PC-3 (cell line): ENCODE measurements at regions not wholly inside any gene's neighbourhood (a gene's known extent, or its start where the extent isn't known, plus 50 kb on each side); places are given as distances from the start of the nearest gene placed in this dataset.

Experiments used
- ATAC-seq: fragments of 200-7000 bp; cut with Tn5 transposase; 2 replicates; pipeline ENCODE4 v1.9.1; 2020; ENCODE audit warnings: mild to moderate bottlenecking, moderate library complexity
- BruUV-seq: library from RNA; stranded (reverse); fragments of 400-500 nt; replicated peaks from 2 replicates; lab custom pipeline; 2021; lab: Mats Ljungman, UMichigan
- CTCF ChIA-PET: fragments of 300-600 bp; sonication (Branson Sonifier 250); formaldehyde crosslinking; loops from one replicate; lab custom pipeline; 2022; ENCODE audit warnings: antibody characterized with exemption; lab: Charles Lee
- POLR2A ChIA-PET: fragments of 300-600 bp; sonication (Branson Sonifier 250); formaldehyde crosslinking; loops from one replicate; lab custom pipeline; 2022; ENCODE audit warnings: antibody characterized with exemption; ENCODE audit not compliant: unreplicated experiment; lab: Charles Lee
- DNase-seq: peaks from one replicate; pipeline ENCODE4 v3.0.0-alpha.2; 2015
- H2AFZ ChIP-seq: fragments of 300-600 bp; sonication (generic); 2 replicates; pipeline ENCODE4 v1.6.0; 2016; ENCODE audit warnings: antibody characterized with exemption, low read length
- H3F3A ChIP-seq: fragments of 300-600 bp; sonication (generic); one replicate; pipeline ENCODE4 v1.6.0; 2017; ENCODE audit warnings: antibody characterized with exemption, low read length, control low read depth, mild to moderate bottlenecking; ENCODE audit not compliant: unreplicated experiment
- H3K27ac ChIP-seq: fragments of 300-600 bp; sonication (generic); 2 replicates; pipeline ENCODE4 v1.5.1; 2016; ENCODE audit warnings: mild to moderate bottlenecking, low read length
- H3K27me3 ChIP-seq: fragments of 300-600 bp; sonication (generic); 2 replicates; pipeline ENCODE4 v1.6.1; 2016; ENCODE audit warnings: low read length, mixed read lengths
- H3K36me3 ChIP-seq: fragments of 300-600 bp; sonication (generic); 2 replicates; pipeline ENCODE4 v1.6.1; 2016; ENCODE audit warnings: low read depth, mixed run types, low read length, mixed read lengths
- H3K4me1 ChIP-seq: fragments of 300-600 bp; sonication (generic); 2 replicates; pipeline ENCODE4 v1.5.1; 2016; ENCODE audit warnings: low read length; ENCODE audit not compliant: insufficient read depth
- H3K4me2 ChIP-seq: fragments of 300-600 bp; sonication (generic); 2 replicates; pipeline ENCODE4 v1.6.0; 2016; ENCODE audit warnings: low read length
- H3K4me3 ChIP-seq: fragments of 300-600 bp; sonication (generic); 2 replicates; pipeline ENCODE4 v1.5.1; 2016; ENCODE audit warnings: mild to moderate bottlenecking, low read length, mixed read lengths
- H3K79me2 ChIP-seq: fragments of 300-600 bp; sonication (generic); 2 replicates; pipeline ENCODE4 v1.6.1; 2017; ENCODE audit warnings: low read length, mixed read lengths
- H3K9ac ChIP-seq: fragments of 300-600 bp; sonication (generic); 2 replicates; pipeline ENCODE4 v1.6.0; 2016; ENCODE audit warnings: mild to moderate bottlenecking, low read length
- H3K9me2 ChIP-seq: fragments of 300-600 bp; sonication (generic); replicated peaks from 2 replicates; pipeline ENCODE4 v1.6.1; 2016; ENCODE audit warnings: mixed run types, low read length, mixed read lengths
- H3K9me3 ChIP-seq: fragments of 300-600 bp; sonication (generic); 2 replicates; pipeline ENCODE4 v1.6.1; 2016; ENCODE audit warnings: low read length, mixed read lengths
- H4K20me1 ChIP-seq: fragments of 300-600 bp; sonication (generic); 2 replicates; pipeline ENCODE4 v1.6.1; 2016; ENCODE audit warnings: low read length, mixed read lengths
- EZH2 ChIP-seq: fragments of 300-600 bp; sonication (generic); IDR thresholded peaks from one replicate; pipeline ENCODE4 v1.6.1; 2017; ENCODE audit warnings: antibody characterized with exemption, mild to moderate bottlenecking, low read length; ENCODE audit not compliant: unreplicated experiment
- EZH2phosphoT487 ChIP-seq: fragments of 300-600 bp; sonication (generic); IDR thresholded peaks from 2 replicates; pipeline ENCODE4 v1.6.1; 2018; ENCODE audit warnings: mild to moderate bottlenecking, antibody characterized with exemption, low read length, borderline replicate concordance
- intact Hi-C: fragments of 100-400 bp; cut with micrococcal nuclease; formaldehyde crosslinking; loops from 2 replicates; pipeline ENCODE4 v1.9.0; 2023
- TF ChIP-seq, protein P1 (sequence below): fragments of 300-600 bp; sonication (generic); conservative IDR thresholded peaks from 2 replicates; pipeline ENCODE4 v1.5.1; 2017; ENCODE audit warnings: antibody characterized with exemption, low read depth, mild to moderate bottlenecking, low read length

DNA sequence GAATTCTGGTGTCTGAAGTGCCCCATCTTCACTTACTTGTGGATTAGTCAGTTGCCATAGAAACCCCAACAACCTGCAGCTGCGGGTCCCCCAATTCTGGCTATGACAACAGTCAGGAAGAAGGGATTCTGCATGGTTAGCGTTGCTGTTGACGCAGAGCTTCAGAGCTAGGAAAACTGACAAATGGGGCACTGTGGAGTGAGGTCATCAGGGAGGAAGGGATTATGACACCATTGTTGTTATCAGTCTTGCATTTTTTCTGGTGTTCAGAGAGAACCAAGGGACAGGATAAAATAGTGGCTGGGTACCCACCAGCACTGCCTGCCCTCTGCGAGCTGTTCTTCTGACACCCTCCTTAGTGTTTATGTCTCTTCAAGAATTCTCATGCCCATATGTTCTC is 367.7 kb upstream of the ARRDC4 start:
- POLR2A ChIA-PET = no interaction called here
- Histone ChIP-seq H3K9me3 (no peaks in the 10 kb centered on the region; the same call in 1 of the 2 replicates), H3K4me3 (no peak overlapping the region), H3F3A (no peaks in the 10 kb centered on the region), H3K4me2 (no peak overlapping the region), H3K79me2 (no peaks in the 10 kb centered on the region), H3K9ac (no peak overlapping the region), H3K27me3 (peaks cover 10% of the 10 kb centered on the region), H3K9me2 (no peaks in the 10 kb centered on the region), H4K20me1 (no peaks in the 10 kb centered on the region), H2AFZ (no peak overlapping the region), H3K27ac (no peak overlapping the region), H3K36me3 (no peaks in the 10 kb centered on the region), H3K4me1 (no peaks in the 10 kb centered on the region)
- intact Hi-C loops = no loop called here
- ATAC-seq (no peak), DNase-seq (no peak)
- BruUV-seq = no TSS peak
- CTCF ChIA-PET = no interaction called here
- TF ChIP-seq, protein P1, sequence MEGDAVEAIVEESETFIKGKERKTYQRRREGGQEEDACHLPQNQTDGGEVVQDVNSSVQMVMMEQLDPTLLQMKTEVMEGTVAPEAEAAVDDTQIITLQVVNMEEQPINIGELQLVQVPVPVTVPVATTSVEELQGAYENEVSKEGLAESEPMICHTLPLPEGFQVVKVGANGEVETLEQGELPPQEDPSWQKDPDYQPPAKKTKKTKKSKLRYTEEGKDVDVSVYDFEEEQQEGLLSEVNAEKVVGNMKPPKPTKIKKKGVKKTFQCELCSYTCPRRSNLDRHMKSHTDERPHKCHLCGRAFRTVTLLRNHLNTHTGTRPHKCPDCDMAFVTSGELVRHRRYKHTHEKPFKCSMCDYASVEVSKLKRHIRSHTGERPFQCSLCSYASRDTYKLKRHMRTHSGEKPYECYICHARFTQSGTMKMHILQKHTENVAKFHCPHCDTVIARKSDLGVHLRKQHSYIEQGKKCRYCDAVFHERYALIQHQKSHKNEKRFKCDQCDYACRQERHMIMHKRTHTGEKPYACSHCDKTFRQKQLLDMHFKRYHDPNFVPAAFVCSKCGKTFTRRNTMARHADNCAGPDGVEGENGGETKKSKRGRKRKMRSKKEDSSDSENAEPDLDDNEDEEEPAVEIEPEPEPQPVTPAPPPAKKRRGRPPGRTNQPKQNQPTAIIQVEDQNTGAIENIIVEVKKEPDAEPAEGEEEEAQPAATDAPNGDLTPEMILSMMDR = no peak
- TF ChIP-seq EZH2 (no peak), EZH2phosphoT487 (no peak)

DNA sequence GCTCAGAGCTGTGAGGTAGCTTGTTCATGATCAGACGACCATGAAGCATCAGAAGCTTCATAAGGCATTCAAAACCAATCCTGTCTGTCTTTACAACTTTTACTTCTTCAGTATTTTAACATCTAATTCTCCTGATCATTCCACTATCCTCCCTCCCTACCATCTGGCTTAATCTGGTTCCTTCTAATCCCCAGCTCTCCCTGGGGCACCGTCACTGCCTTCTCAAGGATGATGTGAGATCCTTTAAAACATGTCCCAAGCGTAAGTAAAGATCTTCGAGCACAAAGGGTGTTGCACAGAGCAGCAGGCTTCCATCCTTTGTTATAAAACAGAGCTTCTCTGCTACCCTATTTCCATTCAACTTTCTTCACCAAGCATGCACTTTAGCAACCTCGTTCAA is 362.7 kb upstream of the ARRDC4 start:
- POLR2A ChIA-PET = no interaction called here
- BruUV-seq = no TSS peak
- no peak overlapping the region for H3K27ac ChIP-seq

DNA sequence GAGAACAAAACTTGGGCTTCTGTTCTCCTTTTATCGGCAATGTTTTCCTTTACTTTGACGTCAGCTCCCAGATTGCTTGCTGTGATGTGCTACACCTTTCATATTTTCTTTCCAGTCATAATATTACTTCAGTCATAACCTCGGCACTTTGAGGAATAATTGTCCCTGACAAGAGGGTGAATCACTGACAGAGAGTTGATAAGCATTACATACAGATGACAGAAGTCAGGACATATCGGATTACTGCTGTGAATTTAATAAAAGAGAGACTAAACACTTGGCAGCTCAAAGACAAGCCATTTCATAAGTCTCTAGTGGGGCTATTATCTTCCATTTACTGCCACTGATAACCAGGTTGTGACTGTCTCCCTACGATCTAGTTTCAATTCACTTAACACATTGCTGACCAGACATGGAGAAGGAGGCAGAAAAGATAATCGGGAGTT is 362.1 kb upstream of the ARRDC4 start:
- no peaks in the 10 kb centered on the region for H3K9me2 ChIP-seq
- DNase-seq (no peak), ATAC-seq (no peak)
- ChIA-PET POLR2A (no interaction called here), CTCF (no interaction called here)
- peaks cover 18% of the 10 kb centered on the region for H3K27me3 ChIP-seq
- no peaks in the 10 kb centered on the region for H3K4me1 ChIP-seq
- no TSS peak for BruUV-seq
- H3K9me3 ChIP-seq = no peaks in the 10 kb centered on the region; the same call in 1 of the 2 replicates
- no peaks in the 10 kb centered on the region for H3K79me2 ChIP-seq
- TF ChIP-seq, protein P1 = no peak
- TF ChIP-seq EZH2phosphoT487 (no peak), EZH2 (no peak)
- H3K36me3 ChIP-seq = no peaks in the 10 kb centered on the region
- H3K4me3 ChIP-seq = no peak overlapping the region
- H3K27ac ChIP-seq = no peak overlapping the region
- H3K9ac ChIP-seq = no peak overlapping the region
- no peak overlapping the region for H3K4me2 ChIP-seq
- H2AFZ ChIP-seq = no peak overlapping the region
- intact Hi-C loops = no loop called here
- no peaks in the 10 kb centered on the region for H4K20me1 ChIP-seq
- no peaks in the 10 kb centered on the region for H3F3A ChIP-seq

More for the DNA sequence above, 362.7 kb upstream of the ARRDC4 start:
- no peaks in the 10 kb centered on the region; the same call in 1 of the 2 replicates for H3K9me3 ChIP-seq
- H4K20me1 ChIP-seq = no peaks in the 10 kb centered on the region
- ATAC-seq (no peak), DNase-seq (no peak)
- H3K4me2 ChIP-seq = no peak overlapping the region
- no peak overlapping the region for H3K9ac ChIP-seq
- H3K27me3 ChIP-seq = peaks cover 18% of the 10 kb centered on the region
- no peaks in the 10 kb centered on the region for H3F3A ChIP-seq
- H3K4me1 ChIP-seq = no peaks in the 10 kb centered on the region
- intact Hi-C loops = no loop called here
- no peaks in the 10 kb centered on the region for H3K36me3 ChIP-seq
- no peak overlapping the region for H3K4me3 ChIP-seq
- no peak overlapping the region for H2AFZ ChIP-seq
- CTCF ChIA-PET = no interaction called here
- H3K9me2 ChIP-seq = no peaks in the 10 kb centered on the region
- no peak for TF ChIP-seq EZH2phosphoT487
- TF ChIP-seq EZH2 = no peak
- TF ChIP-seq, protein P1 = no peak
- H3K79me2 ChIP-seq = no peaks in the 10 kb centered on the region
